ENCODE measurements at regions not wholly inside any gene's neighbourhood (a gene's known extent, or its start where the extent isn't known, plus 50 kb on each side); places are given as distances from the start of the nearest gene placed in this dataset.

DNA sequence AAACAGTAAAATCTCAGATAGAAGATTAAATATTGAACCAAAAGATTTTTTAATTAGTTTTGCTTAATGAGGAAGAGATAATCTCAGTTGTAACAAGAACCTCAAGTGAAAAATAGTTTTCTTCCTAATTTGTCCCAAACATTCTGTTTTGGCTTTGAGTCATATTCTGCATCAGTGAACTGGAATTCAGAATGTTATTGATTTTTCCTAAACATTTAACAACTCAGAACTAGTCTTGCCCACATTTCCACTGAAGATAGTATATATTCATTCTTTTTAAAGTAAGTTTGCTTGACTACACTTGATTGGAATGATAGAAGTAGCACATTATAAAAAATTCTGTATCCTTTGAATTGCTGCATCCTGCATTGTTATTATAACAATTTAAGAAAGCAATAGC, 85.7 kb upstream of the UGP2 start:
- peaks cover 0 to 8% (median 0%) of the 10 kb centered on the region in 6 donors for H3K4me1 ChIP-seq
- no peak overlapping the region for H3K4me3 ChIP-seq
- TF ChIP-seq, protein P1, sequence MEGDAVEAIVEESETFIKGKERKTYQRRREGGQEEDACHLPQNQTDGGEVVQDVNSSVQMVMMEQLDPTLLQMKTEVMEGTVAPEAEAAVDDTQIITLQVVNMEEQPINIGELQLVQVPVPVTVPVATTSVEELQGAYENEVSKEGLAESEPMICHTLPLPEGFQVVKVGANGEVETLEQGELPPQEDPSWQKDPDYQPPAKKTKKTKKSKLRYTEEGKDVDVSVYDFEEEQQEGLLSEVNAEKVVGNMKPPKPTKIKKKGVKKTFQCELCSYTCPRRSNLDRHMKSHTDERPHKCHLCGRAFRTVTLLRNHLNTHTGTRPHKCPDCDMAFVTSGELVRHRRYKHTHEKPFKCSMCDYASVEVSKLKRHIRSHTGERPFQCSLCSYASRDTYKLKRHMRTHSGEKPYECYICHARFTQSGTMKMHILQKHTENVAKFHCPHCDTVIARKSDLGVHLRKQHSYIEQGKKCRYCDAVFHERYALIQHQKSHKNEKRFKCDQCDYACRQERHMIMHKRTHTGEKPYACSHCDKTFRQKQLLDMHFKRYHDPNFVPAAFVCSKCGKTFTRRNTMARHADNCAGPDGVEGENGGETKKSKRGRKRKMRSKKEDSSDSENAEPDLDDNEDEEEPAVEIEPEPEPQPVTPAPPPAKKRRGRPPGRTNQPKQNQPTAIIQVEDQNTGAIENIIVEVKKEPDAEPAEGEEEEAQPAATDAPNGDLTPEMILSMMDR (IDR thresholded peaks at IDR 0.05 in 8 of 11, conservative IDR thresholded peaks at IDR 0.05 in 3 of 11): no peak
- TF ChIP-seq POLR2A (IDR thresholded peaks at IDR 0.05) (no peak), POLR2AphosphoS5 (IDR thresholded peaks at IDR 0.05) (no peak)
- intact Hi-C loops (cut with DNase I; ENCODE audit: low total_unique reads): no loop called here
- no peaks in the 10 kb centered on the region for H3K36me3 ChIP-seq
- H3K9me3 ChIP-seq: no peaks in the 10 kb centered on the region
- H3K27ac ChIP-seq: no peak overlapping the region
- H3K27me3 ChIP-seq (replicated peaks in 1 of 7): no peaks in the 10 kb centered on the region
- DNase-seq: no peak

DNA sequence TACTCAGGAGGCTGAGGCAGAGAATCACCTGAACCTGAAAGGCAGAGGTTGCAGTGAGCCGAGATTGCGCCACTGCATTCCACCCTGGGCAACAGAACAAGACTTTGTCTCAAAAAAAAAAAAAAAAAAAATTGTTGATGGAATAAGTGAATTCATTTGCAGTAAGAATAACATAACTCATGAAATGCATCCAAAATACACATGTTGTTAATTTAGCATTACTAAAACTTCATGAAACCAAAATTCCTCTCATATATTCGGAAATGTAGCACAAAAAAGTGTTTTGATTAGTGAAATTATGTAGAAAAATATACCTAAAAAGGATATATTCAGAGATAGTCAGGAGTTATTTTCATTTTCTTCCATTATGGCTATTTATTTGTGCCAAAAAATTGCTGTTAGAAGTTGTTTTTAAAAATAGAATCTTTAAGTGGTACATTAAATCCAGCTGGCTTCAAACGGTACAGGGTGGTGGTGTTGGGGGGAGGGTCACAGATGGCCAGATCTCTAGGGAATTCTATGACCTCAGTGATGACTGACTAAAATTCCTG, 78.2 kb upstream of the UGP2 start:
- intact Hi-C loops (cut with DNase I; ENCODE audit: low total_unique reads): no loop called here

DNA sequence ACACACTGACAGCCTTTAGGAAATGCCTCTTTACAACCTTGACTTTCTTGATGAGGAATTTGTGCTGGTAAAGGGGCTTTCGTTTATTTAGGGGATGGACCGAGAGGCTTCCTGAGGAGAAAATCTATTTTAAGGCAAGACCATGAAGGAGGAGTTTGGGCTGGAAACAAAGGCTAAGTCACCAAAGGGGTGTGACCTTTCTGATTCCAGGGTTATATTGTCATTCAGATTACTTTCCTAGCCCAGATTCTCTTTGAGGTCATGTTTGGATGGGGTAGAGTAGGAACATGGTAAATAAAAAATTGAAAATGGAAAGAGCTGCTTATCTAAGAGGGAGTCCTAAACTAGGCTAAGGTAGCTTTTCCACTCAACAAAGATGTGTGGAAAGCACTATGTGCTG, 77.1 kb upstream of the UGP2 start:
- WGBS, 5 donors: 59 to 74% (median 63%) methylated on average over 2 of the region's 2 CpGs
- DNase-seq: no peak
- Histone ChIP-seq H3K4me1 (no peaks in the 10 kb centered on the region), H3K27me3 (replicated peaks in 1 of 7) (no peaks in the 10 kb centered on the region), H3K36me3 (no peaks in the 10 kb centered on the region), H3K9me3 (peaks cover 0 to 20% (median 15%) of the 10 kb centered on the region in 8 donors), H3K27ac (no peak overlapping the region), H3K4me3 (no peak overlapping the region)
- intact Hi-C loops (cut with DNase I; ENCODE audit: low total_unique reads): no loop called here
- no peak for TF ChIP-seq POLR2AphosphoS5 (IDR thresholded peaks at IDR 0.05)
- no peak for TF ChIP-seq POLR2A (IDR thresholded peaks at IDR 0.05)
- TF ChIP-seq, protein P1 (IDR thresholded peaks at IDR 0.05 in 8 of 11, conservative IDR thresholded peaks at IDR 0.05 in 3 of 11): no peak

More for the DNA sequence above, 78.2 kb upstream of the UGP2 start:
- WGBS, 5 donors: 73 to 81% (median 77%) methylated on average over 4 of the region's 4 CpGs
- Histone ChIP-seq H3K27ac (no peak overlapping the region), H3K36me3 (no peaks in the 10 kb centered on the region), H3K4me1 (no peaks in the 10 kb centered on the region), H3K4me3 (no peak overlapping the region), H3K9me3 (peaks cover 0 to 20% (median 15%) of the 10 kb centered on the region in 8 donors), H3K27me3 (replicated peaks in 1 of 7) (no peaks in the 10 kb centered on the region)
- TF ChIP-seq POLR2AphosphoS5 (IDR thresholded peaks at IDR 0.05) (no peak), POLR2A (IDR thresholded peaks at IDR 0.05) (no peak)
- TF ChIP-seq, protein P1 (IDR thresholded peaks at IDR 0.05 in 8 of 11, conservative IDR thresholded peaks at IDR 0.05 in 3 of 11): no peak
- DNase-seq: no peak

DNA sequence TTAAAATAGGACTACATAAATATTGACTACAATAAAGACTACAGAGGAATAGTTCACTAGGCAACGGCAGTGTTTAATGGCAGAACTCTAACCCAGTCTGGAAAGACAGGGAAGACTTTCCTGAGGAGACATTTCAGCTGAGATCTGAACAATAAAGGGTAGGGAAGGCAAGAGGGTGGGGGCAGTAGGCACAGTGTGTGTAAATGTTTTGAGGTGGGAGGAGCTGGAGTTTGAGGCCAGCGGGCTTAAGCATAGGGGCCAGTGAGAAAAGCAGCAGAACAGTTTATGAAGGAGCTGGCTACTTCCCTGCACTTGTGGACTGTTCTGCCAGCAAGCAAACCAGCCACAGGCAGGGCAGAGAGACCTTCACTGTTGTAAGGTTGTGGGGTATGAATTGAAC, 76.6 kb upstream of the UGP2 start:
- intact Hi-C loops (cut with DNase I; ENCODE audit: low total_unique reads): no loop called here
- no peak for DNase-seq
- no peak overlapping the region for H3K27ac ChIP-seq
- H3K27me3 ChIP-seq (replicated peaks in 1 of 7): no peaks in the 10 kb centered on the region
- TF ChIP-seq POLR2AphosphoS5 (IDR thresholded peaks at IDR 0.05): no peak
- no peak for TF ChIP-seq POLR2A (IDR thresholded peaks at IDR 0.05)
- TF ChIP-seq, protein P1 (IDR thresholded peaks at IDR 0.05 in 8 of 11, conservative IDR thresholded peaks at IDR 0.05 in 3 of 11): no peak
- peaks cover 0 to 20% (median 15%) of the 10 kb centered on the region in 8 donors for H3K9me3 ChIP-seq
- 85 to 90% (median 88%) methylated on average over 2 of the region's 2 CpGs for WGBS, 5 donors
- no peaks in the 10 kb centered on the region for H3K4me1 ChIP-seq
- no peak overlapping the region for H3K4me3 ChIP-seq
- no peaks in the 10 kb centered on the region for H3K36me3 ChIP-seq
